ENCODE measurements at regions not wholly inside any gene's neighbourhood (a gene's known extent, or its start where the extent isn't known, plus 50 kb on each side); places are given as distances from the start of the nearest gene placed in this dataset.

- Mint-ChIP-seq H3K9me3 (no peaks in the 10 kb centered on the region), H3K27me3 (peaks cover 14% of the 10 kb centered on the region), H3K4me1 (no peaks in the 10 kb centered on the region), H3K4me3 (no peak overlapping the region), H3K27ac (no peak overlapping the region)
- ATAC-seq: no peak
- DNase-seq: no peak
These were observed 231.8 kb downstream of the SOD2 start for GRCh38 chr6:159461266-159461665.

GRCh38 chr6:159460476-159460875 lies 232.6 kb downstream of the SOD2 start:
- no peaks in the 10 kb centered on the region for H3K9me3 Mint-ChIP-seq
- no peaks in the 10 kb centered on the region for H3K4me1 Mint-ChIP-seq
- no peak overlapping the region for H3K4me3 Mint-ChIP-seq

GRCh38 chr6:159456349-159456748 lies 236.7 kb downstream of the SOD2 start:
- no peak overlapping the region for H3K27ac Mint-ChIP-seq
- H3K4me3 Mint-ChIP-seq: no peak overlapping the region

More at GRCh38 chr6:159460476-159460875, 232.6 kb downstream of the SOD2 start:
- DNase-seq: no peak
- no peak for ATAC-seq
- H3K27ac Mint-ChIP-seq: no peak overlapping the region
- H3K27me3 Mint-ChIP-seq: peaks cover 14% of the 10 kb centered on the region

GRCh38 chr6:159455700-159456274 lies 237.3 kb downstream of the SOD2 start:
- ATAC-seq (peak; percentile 60), DNase-seq (no peak)
- peaks cover 14% of the 10 kb centered on the region for H3K27me3 Mint-ChIP-seq
- H3K9me3 Mint-ChIP-seq: no peaks in the 10 kb centered on the region
- no peak overlapping the region for H3K4me3 Mint-ChIP-seq
- no peak overlapping the region for H3K27ac Mint-ChIP-seq
- no peaks in the 10 kb centered on the region for H3K4me1 Mint-ChIP-seq

More at GRCh38 chr6:159456349-159456748, 236.7 kb downstream of the SOD2 start:
- H3K4me1 Mint-ChIP-seq: no peaks in the 10 kb centered on the region
- DNase-seq (no peak), ATAC-seq (no peak)
- H3K9me3 Mint-ChIP-seq: no peaks in the 10 kb centered on the region
- H3K27me3 Mint-ChIP-seq: peaks cover 19% of the 10 kb centered on the region

GRCh38 chr6:159450815-159451465 lies 242.1 kb downstream of the SOD2 start:
- Mint-ChIP-seq H3K9me3 (no peaks in the 10 kb centered on the region), H3K27ac (no peak overlapping the region), H3K27me3 (peaks cover 35% of the 10 kb centered on the region), H3K4me1 (no peaks in the 10 kb centered on the region), H3K4me3 (no peak overlapping the region)
- no peak for DNase-seq
- ATAC-seq: no peak

GRCh38 chr6:159446340-159446739 lies 246.7 kb downstream of the SOD2 start:
- H3K4me1 Mint-ChIP-seq: no peaks in the 10 kb centered on the region
- DNase-seq (no peak), ATAC-seq (no peak)
- no peak overlapping the region for H3K4me3 Mint-ChIP-seq
- no peaks in the 10 kb centered on the region for H3K9me3 Mint-ChIP-seq
- H3K27me3 Mint-ChIP-seq: peaks cover 45% of the 10 kb centered on the region
- no peak overlapping the region for H3K27ac Mint-ChIP-seq

GRCh38 chr6:159445351-159445750 lies 247.7 kb downstream of the SOD2 start:
- no peaks in the 10 kb centered on the region for H3K9me3 Mint-ChIP-seq
- no peak for DNase-seq
- peaks cover 41% of the 10 kb centered on the region for H3K27me3 Mint-ChIP-seq
- H3K4me1 Mint-ChIP-seq: no peaks in the 10 kb centered on the region
- no peak for ATAC-seq
- H3K4me3 Mint-ChIP-seq: no peak overlapping the region
- no peak overlapping the region for H3K27ac Mint-ChIP-seq

- Mint-ChIP-seq H3K4me1 (no peaks in the 10 kb centered on the region), H3K9me3 (no peaks in the 10 kb centered on the region), H3K27ac (no peak overlapping the region), H3K27me3 (peaks cover 38% of the 10 kb centered on the region), H3K4me3 (no peak overlapping the region)
- DNase-seq (no peak), ATAC-seq (no peak)
These were observed 248.8 kb downstream of the SOD2 start for GRCh38 chr6:159444056-159444760.

GRCh38 chr6:159443417-159443920 lies 249.6 kb downstream of the SOD2 start:
- Mint-ChIP-seq H3K4me1 (no peaks in the 10 kb centered on the region), H3K4me3 (no peak overlapping the region), H3K27me3 (peaks cover 39% of the 10 kb centered on the region), H3K9me3 (no peaks in the 10 kb centered on the region), H3K27ac (no peak overlapping the region)
- ATAC-seq (no peak), DNase-seq (no peak)

- no peak for ATAC-seq
- Mint-ChIP-seq H3K27me3 (peaks cover 30% of the 10 kb centered on the region), H3K4me1 (no peaks in the 10 kb centered on the region), H3K4me3 (no peak overlapping the region), H3K9me3 (no peaks in the 10 kb centered on the region), H3K27ac (no peak overlapping the region)
- no peak for DNase-seq
These were observed 251.4 kb downstream of the SOD2 start for GRCh38 chr6:159441704-159441981.

- no peak overlapping the region for H3K4me3 Mint-ChIP-seq
- no peaks in the 10 kb centered on the region for H3K9me3 Mint-ChIP-seq
These were observed 251.9 kb downstream of the SOD2 start for GRCh38 chr6:159440911-159441703.

GRCh38 chr6:159440349-159440748 lies 252.7 kb downstream of the SOD2 start:
- no peak overlapping the region for H3K27ac Mint-ChIP-seq
- H3K27me3 Mint-ChIP-seq: peaks cover 35% of the 10 kb centered on the region
- H3K4me1 Mint-ChIP-seq: no peaks in the 10 kb centered on the region
- no peak for ATAC-seq
- peaks cover 0 to 7% of the 10 kb centered on the region in 2 donors for H3K9me3 Mint-ChIP-seq
- DNase-seq: no peak
- H3K4me3 Mint-ChIP-seq: no peak overlapping the region

More at GRCh38 chr6:159440911-159441703, 251.9 kb downstream of the SOD2 start:
- H3K4me1 Mint-ChIP-seq: no peaks in the 10 kb centered on the region
- DNase-seq: no peak
- no peak for ATAC-seq
- H3K27ac Mint-ChIP-seq: no peak overlapping the region
- peaks cover 28% of the 10 kb centered on the region for H3K27me3 Mint-ChIP-seq

- ATAC-seq: no peak
- H3K4me3 Mint-ChIP-seq: no peak overlapping the region
These were observed 253.4 kb downstream of the SOD2 start for GRCh38 chr6:159439651-159440050.

GRCh38 chr6:159438106-159438505 lies 254.9 kb downstream of the SOD2 start:
- Mint-ChIP-seq H3K27ac (no peak overlapping the region), H3K9me3 (peaks cover 11 to 24% of the 10 kb centered on the region in 2 donors)
- ATAC-seq: no peak

More at GRCh38 chr6:159439651-159440050, 253.4 kb downstream of the SOD2 start:
- Mint-ChIP-seq H3K27me3 (peaks cover 37% of the 10 kb centered on the region), H3K9me3 (peaks cover 5 to 14% of the 10 kb centered on the region in 2 donors), H3K4me1 (no peaks in the 10 kb centered on the region), H3K27ac (no peak overlapping the region)
- no peak for DNase-seq

GRCh38 chr6:159436581-159436980 lies 256.5 kb downstream of the SOD2 start:
- DNase-seq (no peak), ATAC-seq (no peak)
- no peaks in the 10 kb centered on the region for H3K4me1 Mint-ChIP-seq
- H3K4me3 Mint-ChIP-seq: no peak overlapping the region
- peaks cover 18% of the 10 kb centered on the region for H3K27me3 Mint-ChIP-seq
- peaks cover 15 to 25% of the 10 kb centered on the region in 2 donors for H3K9me3 Mint-ChIP-seq
- no peak overlapping the region for H3K27ac Mint-ChIP-seq

More at GRCh38 chr6:159438106-159438505, 254.9 kb downstream of the SOD2 start:
- Mint-ChIP-seq H3K4me1 (no peaks in the 10 kb centered on the region), H3K27me3 (peaks cover 24% of the 10 kb centered on the region), H3K4me3 (no peak overlapping the region)
- DNase-seq: no peak
